ENCODE measurements at regions not wholly inside any gene's neighbourhood (a gene's known extent, or its start where the extent isn't known, plus 50 kb on each side); places are given as distances from the start of the nearest gene placed in this dataset.
A peak's percentile ranks its signal among the peaks of the same experiment; 100 is the strongest.
"Not testable (repeated sequence)": the region's sequence is repeated elsewhere in the genome, so short reads cannot be mapped to it uniquely, and the experiment has no call there.

- DNase-seq (ENCODE audit: low read depth in 2 of 2): no peak
Observed at GRCh38 chr3:76514836-76515235, 525.1 kb upstream of the ROBO2 start.

GRCh38 chr3:76523337-76523736 lies 516.6 kb upstream of the ROBO2 start:
- DNase-seq (ENCODE audit: low read depth in 2 of 2): no peak

- no peak for DNase-seq (ENCODE audit: low read depth in 2 of 2)
Observed at GRCh38 chr3:76525726-76526125, 514.2 kb upstream of the ROBO2 start.

GRCh38 chr3:76527773-76528172 lies 512.1 kb upstream of the ROBO2 start:
- no peak for DNase-seq (ENCODE audit: low read depth in 2 of 2)

- DNase-seq (ENCODE audit: low read depth in 2 of 2): no peak
Observed at GRCh38 chr3:76532158-76532822, 507.6 kb upstream of the ROBO2 start.

- not testable (repeated sequence) for DNase-seq (ENCODE audit: low read depth in 2 of 2)
Observed at GRCh38 chr3:76533710-76534109, 506.2 kb upstream of the ROBO2 start.

GRCh38 chr3:76537857-76538256 lies 502.0 kb upstream of the ROBO2 start:
- DNase-seq (ENCODE audit: low read depth in 2 of 2): not testable (repeated sequence)

GRCh38 chr3:76547674-76548073 lies 492.2 kb upstream of the ROBO2 start:
- DNase-seq (ENCODE audit: low read depth in 2 of 2): no peak

- DNase-seq (ENCODE audit: low read depth in 2 of 2): no peak
Observed at GRCh38 chr3:76550522-76551201, 489.2 kb upstream of the ROBO2 start.

GRCh38 chr3:76551739-76552138 lies 488.2 kb upstream of the ROBO2 start:
- no peak for DNase-seq (ENCODE audit: low read depth in 2 of 2)

GRCh38 chr3:76552653-76553052 lies 487.2 kb upstream of the ROBO2 start:
- DNase-seq (ENCODE audit: low read depth in 2 of 2): no peak

GRCh38 chr3:76554707-76555106 lies 485.2 kb upstream of the ROBO2 start:
- DNase-seq (ENCODE audit: low read depth in 2 of 2): no peak

GRCh38 chr3:76561494-76562236 lies 478.2 kb upstream of the ROBO2 start:
- no peak for DNase-seq (ENCODE audit: low read depth in 2 of 2)

- no peak for DNase-seq (ENCODE audit: low read depth in 2 of 2)
Observed at GRCh38 chr3:76565496-76566210, 474.2 kb upstream of the ROBO2 start.

- no peak for DNase-seq (ENCODE audit: low read depth in 2 of 2)
Observed at GRCh38 chr3:76566211-76566534, 473.7 kb upstream of the ROBO2 start.

GRCh38 chr3:76566904-76567303 lies 473.0 kb upstream of the ROBO2 start:
- DNase-seq (ENCODE audit: low read depth in 2 of 2): no peak

- no peak for DNase-seq (ENCODE audit: low read depth in 2 of 2)
Observed at GRCh38 chr3:76570436-76571057, 469.4 kb upstream of the ROBO2 start.

GRCh38 chr3:76576201-76576600 lies 463.7 kb upstream of the ROBO2 start:
- DNase-seq (ENCODE audit: low read depth in 2 of 2): no peak

GRCh38 chr3:76582098-76582497 lies 457.8 kb upstream of the ROBO2 start:
- DNase-seq (ENCODE audit: low read depth in 2 of 2): no peak

- DNase-seq (ENCODE audit: low read depth in 2 of 2): no peak
Observed at GRCh38 chr3:76582632-76583378, 457.1 kb upstream of the ROBO2 start.

- DNase-seq (ENCODE audit: low read depth in 2 of 2): peak in 1 of 2 donors; percentile 1
Observed at GRCh38 chr3:76585794-76586392, 454.0 kb upstream of the ROBO2 start.
